ENCODE measurements at regions not wholly inside any gene's neighbourhood (a gene's known extent, or its start where the extent isn't known, plus 50 kb on each side); places are given as distances from the start of the nearest gene placed in this dataset.

- H3K9me3 Mint-ChIP-seq, result no peaks in the 10 kb centered on the region
- H3K36me3 Mint-ChIP-seq (ENCODE audit: low read depth), result no peaks in the 10 kb centered on the region
- DNase-seq, result no peak
- peaks cover 38% of the 10 kb centered on the region for H3K4me1 Mint-ChIP-seq
- H3K4me3 Mint-ChIP-seq, result no peak overlapping the region
- TF ChIP-seq CTCF (IDR thresholded peaks at IDR 0.05), result no peak
- no peak overlapping the region for H3K27ac Mint-ChIP-seq
- peaks cover 71% of the 10 kb centered on the region for H3K27me3 Mint-ChIP-seq (ENCODE audit: low read depth, poor library complexity)
Measured at GRCh38 chr16:86221085-86221484, 289.2 kb upstream of the FOXF1 start.

GRCh38 chr16:86222547-86222946 is 287.8 kb upstream of the FOXF1 start:
- DNase-seq, result no peak
- Mint-ChIP-seq H3K27ac (no peak overlapping the region), H3K36me3 (ENCODE audit: low read depth) (no peaks in the 10 kb centered on the region), H3K27me3 (ENCODE audit: low read depth, poor library complexity) (peaks cover 61% of the 10 kb centered on the region), H3K4me1 (peaks cover 37% of the 10 kb centered on the region), H3K4me3 (no peak overlapping the region), H3K9me3 (no peaks in the 10 kb centered on the region)
- TF ChIP-seq CTCF (IDR thresholded peaks at IDR 0.05), result no peak

DNA sequence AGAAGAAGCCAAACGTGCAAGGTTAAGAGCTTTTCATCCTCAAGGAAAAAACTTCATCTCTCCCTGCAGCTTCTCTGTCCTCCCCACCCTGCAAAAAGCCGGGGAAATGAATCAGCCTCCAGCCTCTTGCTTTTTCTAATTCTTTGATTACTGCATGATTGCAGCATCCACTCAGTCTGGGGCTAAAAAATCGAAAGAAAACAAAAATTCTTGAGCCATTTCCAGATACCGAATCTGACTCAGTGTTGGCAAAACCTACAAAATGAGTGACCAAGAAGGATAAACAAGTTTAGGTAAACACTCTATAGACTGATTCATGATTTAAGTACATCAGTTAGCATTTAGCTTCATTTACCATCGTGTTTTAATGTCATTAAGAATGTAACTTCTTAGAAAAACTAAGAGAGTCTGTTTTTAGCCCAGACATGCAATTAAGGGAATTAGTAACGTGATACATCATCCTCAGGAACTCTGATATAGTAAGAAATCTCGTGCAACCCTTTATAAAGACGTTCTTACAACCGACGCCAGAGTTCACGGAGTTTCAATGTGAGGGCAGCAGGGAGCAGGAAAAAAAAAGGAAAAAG is 287.3 kb upstream of the FOXF1 start:
- Mint-ChIP-seq H3K27ac (no peak overlapping the region), H3K4me3 (no peak overlapping the region)

DNA sequence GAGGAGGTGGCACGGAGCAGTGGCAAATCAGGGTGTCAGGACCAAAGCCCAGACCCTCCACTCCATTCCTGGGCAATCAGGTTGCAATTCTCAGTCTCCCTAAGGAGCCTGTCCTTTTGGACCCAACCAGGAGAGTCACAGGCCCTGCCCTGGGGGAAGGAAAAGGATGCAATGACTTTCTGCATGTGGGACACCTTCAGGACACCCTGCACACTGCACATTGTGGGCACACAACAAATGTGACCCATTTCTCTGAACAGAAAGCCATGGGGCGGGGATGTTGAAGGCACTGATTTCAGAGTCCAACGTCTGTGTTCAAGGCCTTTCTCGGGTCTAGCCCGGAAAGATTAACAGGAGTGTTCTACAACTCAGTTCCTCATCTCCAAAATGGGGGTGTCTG is 286.2 kb upstream of the FOXF1 start:
- Mint-ChIP-seq H3K4me3 (no peak overlapping the region), H3K36me3 (ENCODE audit: low read depth) (no peaks in the 10 kb centered on the region), H3K4me1 (peaks cover 36% of the 10 kb centered on the region), H3K9me3 (no peaks in the 10 kb centered on the region), H3K27me3 (ENCODE audit: low read depth, poor library complexity) (peaks cover 60% of the 10 kb centered on the region), H3K27ac (no peak overlapping the region)
- DNase-seq, result no peak
- no peak for TF ChIP-seq CTCF (IDR thresholded peaks at IDR 0.05)

More for the DNA sequence above, 287.3 kb upstream of the FOXF1 start:
- Mint-ChIP-seq H3K27me3 (ENCODE audit: low read depth, poor library complexity) (peaks cover 61% of the 10 kb centered on the region), H3K4me1 (peaks cover 39% of the 10 kb centered on the region), H3K9me3 (no peaks in the 10 kb centered on the region), H3K36me3 (ENCODE audit: low read depth) (no peaks in the 10 kb centered on the region)
- no peak for TF ChIP-seq CTCF (IDR thresholded peaks at IDR 0.05)
- DNase-seq, result no peak

- no peak for TF ChIP-seq CTCF (IDR thresholded peaks at IDR 0.05)
- H3K4me1 Mint-ChIP-seq, result peaks cover 33% of the 10 kb centered on the region
- H3K27me3 Mint-ChIP-seq (ENCODE audit: low read depth, poor library complexity), result peaks cover 59% of the 10 kb centered on the region
- H3K4me3 Mint-ChIP-seq, result no peak overlapping the region
- H3K27ac Mint-ChIP-seq, result no peak overlapping the region
- no peaks in the 10 kb centered on the region for H3K36me3 Mint-ChIP-seq (ENCODE audit: low read depth)
- no peaks in the 10 kb centered on the region for H3K9me3 Mint-ChIP-seq
- no peak for DNase-seq
Measured at GRCh38 chr16:86224629-86225028, 285.7 kb upstream of the FOXF1 start.

DNA sequence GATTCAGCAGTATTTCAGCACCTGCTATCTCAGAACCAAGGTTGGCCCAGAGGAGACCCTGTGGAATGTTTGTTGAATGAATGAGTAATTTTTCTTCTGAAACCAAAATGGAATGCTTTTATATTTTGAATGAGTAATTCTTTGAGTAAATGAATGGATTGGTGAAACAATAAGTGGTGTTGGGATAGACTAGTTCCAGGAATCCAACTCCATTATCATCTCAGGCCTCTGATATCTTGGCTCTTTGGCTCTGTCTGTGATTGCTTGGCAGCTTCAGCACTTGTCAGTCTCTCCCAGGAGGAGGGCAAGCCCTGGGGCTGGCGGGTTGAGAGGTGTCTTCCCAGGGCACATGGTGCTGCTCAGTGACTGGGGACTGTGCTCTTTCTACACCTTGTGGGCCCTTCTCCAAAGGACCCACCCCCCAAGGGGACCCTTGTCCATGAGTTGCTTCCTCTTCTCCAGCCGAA is 284.4 kb upstream of the FOXF1 start:
- H3K4me3 Mint-ChIP-seq, result no peak overlapping the region
- H3K4me1 Mint-ChIP-seq, result peaks cover 26% of the 10 kb centered on the region
- peaks cover 52% of the 10 kb centered on the region for H3K27me3 Mint-ChIP-seq (ENCODE audit: low read depth, poor library complexity)
- TF ChIP-seq CTCF (IDR thresholded peaks at IDR 0.05), result no peak
- H3K9me3 Mint-ChIP-seq, result peaks cover 4% of the 10 kb centered on the region
- no peaks in the 10 kb centered on the region for H3K36me3 Mint-ChIP-seq (ENCODE audit: low read depth)
- no peak overlapping the region for H3K27ac Mint-ChIP-seq
- DNase-seq, result no peak

Data from nephron progenitor cell (in vitro differentiated cells).